ENCODE measurements at regions not wholly inside any gene's neighbourhood (a gene's known extent, or its start where the extent isn't known, plus 50 kb on each side); places are given as distances from the start of the nearest gene placed in this dataset.

GRCh38 chr5:124849774-124850173 is 103.3 kb upstream of the ZNF608 start:
- ATAC-seq (replicated peaks), result no peak
- H3K4me1 Mint-ChIP-seq, result no peaks in the 10 kb centered on the region

GRCh38 chr5:124856726-124857125 is 110.3 kb upstream of the ZNF608 start:
- H3K27ac Mint-ChIP-seq, result no peak overlapping the region
- H3K4me3 Mint-ChIP-seq, result no peak overlapping the region
- H3K36me3 Mint-ChIP-seq (ENCODE audit: low read depth), result no peaks in the 10 kb centered on the region
- no peak for ATAC-seq (replicated peaks)
- H3K27me3 Mint-ChIP-seq, result no peaks in the 10 kb centered on the region
- H3K4me1 Mint-ChIP-seq, result no peaks in the 10 kb centered on the region
- H3K9me3 Mint-ChIP-seq, result peaks cover 9% of the 10 kb centered on the region

More at GRCh38 chr5:124849774-124850173, 103.3 kb upstream of the ZNF608 start:
- no peak overlapping the region for H3K4me3 Mint-ChIP-seq
- H3K27ac Mint-ChIP-seq, result no peak overlapping the region
- no peaks in the 10 kb centered on the region for H3K36me3 Mint-ChIP-seq (ENCODE audit: low read depth)
- no peaks in the 10 kb centered on the region for H3K27me3 Mint-ChIP-seq
- H3K9me3 Mint-ChIP-seq, result peaks cover 3% of the 10 kb centered on the region

- Mint-ChIP-seq H3K36me3 (ENCODE audit: low read depth) (no peaks in the 10 kb centered on the region), H3K4me1 (no peaks in the 10 kb centered on the region), H3K27me3 (no peaks in the 10 kb centered on the region), H3K9me3 (peaks cover 10% of the 10 kb centered on the region), H3K27ac (no peak overlapping the region), H3K4me3 (no peak overlapping the region)
- ATAC-seq (replicated peaks), result no peak
Measured at GRCh38 chr5:124858612-124859011, 112.2 kb upstream of the ZNF608 start.

- Mint-ChIP-seq H3K9me3 (peaks cover 10% of the 10 kb centered on the region), H3K4me1 (no peaks in the 10 kb centered on the region), H3K27ac (no peak overlapping the region), H3K4me3 (no peak overlapping the region), H3K36me3 (ENCODE audit: low read depth) (no peaks in the 10 kb centered on the region), H3K27me3 (no peaks in the 10 kb centered on the region)
- no peak for ATAC-seq (replicated peaks)
Measured at GRCh38 chr5:124859027-124859426, 112.6 kb upstream of the ZNF608 start.

GRCh38 chr5:124859556-124860290 is 113.3 kb upstream of the ZNF608 start:
- no peaks in the 10 kb centered on the region for H3K36me3 Mint-ChIP-seq (ENCODE audit: low read depth)
- H3K4me1 Mint-ChIP-seq, result no peaks in the 10 kb centered on the region
- no peak overlapping the region for H3K27ac Mint-ChIP-seq
- no peak overlapping the region for H3K4me3 Mint-ChIP-seq
- no peaks in the 10 kb centered on the region for H3K27me3 Mint-ChIP-seq
- H3K9me3 Mint-ChIP-seq, result peaks cover 10% of the 10 kb centered on the region
- ATAC-seq (replicated peaks), result no peak

- no peaks in the 10 kb centered on the region for H3K36me3 Mint-ChIP-seq (ENCODE audit: low read depth)
- no peaks in the 10 kb centered on the region for H3K27me3 Mint-ChIP-seq
- no peak overlapping the region for H3K27ac Mint-ChIP-seq
Measured at GRCh38 chr5:124860291-124860655, 113.8 kb upstream of the ZNF608 start.

GRCh38 chr5:124865066-124865465 is 118.6 kb upstream of the ZNF608 start:
- Mint-ChIP-seq H3K9me3 (peaks cover 22% of the 10 kb centered on the region), H3K27ac (no peak overlapping the region), H3K4me3 (no peak overlapping the region), H3K27me3 (no peaks in the 10 kb centered on the region), H3K4me1 (no peaks in the 10 kb centered on the region), H3K36me3 (ENCODE audit: low read depth) (no peaks in the 10 kb centered on the region)
- ATAC-seq (replicated peaks), result no peak

More at GRCh38 chr5:124860291-124860655, 113.8 kb upstream of the ZNF608 start:
- no peak overlapping the region for H3K4me3 Mint-ChIP-seq
- no peak for ATAC-seq (replicated peaks)
- H3K4me1 Mint-ChIP-seq, result no peaks in the 10 kb centered on the region
- peaks cover 12% of the 10 kb centered on the region for H3K9me3 Mint-ChIP-seq

GRCh38 chr5:124865603-124866354 is 119.3 kb upstream of the ZNF608 start:
- Mint-ChIP-seq H3K4me3 (no peak overlapping the region), H3K4me1 (no peaks in the 10 kb centered on the region), H3K9me3 (peaks cover 18% of the 10 kb centered on the region), H3K27ac (no peak overlapping the region), H3K36me3 (ENCODE audit: low read depth) (no peaks in the 10 kb centered on the region), H3K27me3 (no peaks in the 10 kb centered on the region)
- no peak for ATAC-seq (replicated peaks)

GRCh38 chr5:124866355-124867136 is 120.1 kb upstream of the ZNF608 start:
- Mint-ChIP-seq H3K27ac (no peak overlapping the region), H3K27me3 (no peaks in the 10 kb centered on the region), H3K4me3 (no peak overlapping the region), H3K4me1 (no peaks in the 10 kb centered on the region), H3K9me3 (peaks cover 14% of the 10 kb centered on the region), H3K36me3 (ENCODE audit: low read depth) (no peaks in the 10 kb centered on the region)
- ATAC-seq (replicated peaks), result no peak

GRCh38 chr5:124867137-124867704 is 120.8 kb upstream of the ZNF608 start:
- H3K4me1 Mint-ChIP-seq, result no peaks in the 10 kb centered on the region

GRCh38 chr5:124868676-124869075 is 122.2 kb upstream of the ZNF608 start:
- Mint-ChIP-seq H3K4me3 (no peak overlapping the region), H3K36me3 (ENCODE audit: low read depth) (no peaks in the 10 kb centered on the region), H3K27ac (no peak overlapping the region), H3K9me3 (peaks cover 12% of the 10 kb centered on the region), H3K4me1 (no peaks in the 10 kb centered on the region), H3K27me3 (no peaks in the 10 kb centered on the region)
- ATAC-seq (replicated peaks), result no peak

More at GRCh38 chr5:124867137-124867704, 120.8 kb upstream of the ZNF608 start:
- no peaks in the 10 kb centered on the region for H3K27me3 Mint-ChIP-seq
- no peak for ATAC-seq (replicated peaks)
- H3K4me3 Mint-ChIP-seq, result no peak overlapping the region
- H3K9me3 Mint-ChIP-seq, result peaks cover 12% of the 10 kb centered on the region
- H3K36me3 Mint-ChIP-seq (ENCODE audit: low read depth), result no peaks in the 10 kb centered on the region
- H3K27ac Mint-ChIP-seq, result no peak overlapping the region

- Mint-ChIP-seq H3K9me3 (peaks cover 12% of the 10 kb centered on the region), H3K36me3 (ENCODE audit: low read depth) (no peaks in the 10 kb centered on the region), H3K4me1 (no peaks in the 10 kb centered on the region), H3K4me3 (no peak overlapping the region), H3K27me3 (no peaks in the 10 kb centered on the region), H3K27ac (no peak overlapping the region)
- no peak for ATAC-seq (replicated peaks)
Measured at GRCh38 chr5:124869426-124870033, 123.1 kb upstream of the ZNF608 start.

- no peaks in the 10 kb centered on the region for H3K4me1 Mint-ChIP-seq
- peaks cover 12% of the 10 kb centered on the region for H3K9me3 Mint-ChIP-seq
- no peak overlapping the region for H3K27ac Mint-ChIP-seq
- H3K4me3 Mint-ChIP-seq, result no peak overlapping the region
- no peaks in the 10 kb centered on the region for H3K27me3 Mint-ChIP-seq
- H3K36me3 Mint-ChIP-seq (ENCODE audit: low read depth), result no peaks in the 10 kb centered on the region
- ATAC-seq (replicated peaks), result no peak
Measured at GRCh38 chr5:124870070-124870469, 123.6 kb upstream of the ZNF608 start.

- H3K9me3 Mint-ChIP-seq, result no peaks in the 10 kb centered on the region
- ATAC-seq (replicated peaks), result no peak
- no peaks in the 10 kb centered on the region for H3K4me1 Mint-ChIP-seq
- H3K4me3 Mint-ChIP-seq, result no peak overlapping the region
- H3K27ac Mint-ChIP-seq, result no peak overlapping the region
- no peaks in the 10 kb centered on the region for H3K27me3 Mint-ChIP-seq
- H3K36me3 Mint-ChIP-seq (ENCODE audit: low read depth), result no peaks in the 10 kb centered on the region
Measured at GRCh38 chr5:124871303-124871702, 124.9 kb upstream of the ZNF608 start.

Measured in activated T-helper 17 cell treated with anti-CD3 and anti-CD28 coated beads, Interleukin-2, amount 50 U/mL, for 72 hours (primary cell).